Hepatocyte (in vitro differentiated cells): ENCODE measurements at regions not wholly inside any gene's neighbourhood (a gene's known extent, or its start where the extent isn't known, plus 50 kb on each side); places are given as distances from the start of the nearest gene placed in this dataset.
A peak's percentile ranks its signal among the peaks of the same experiment; 100 is the strongest.

Experiments
- DNase-seq: peaks from one replicate; pipeline ENCODE4 v3.0.0-alpha.2; 2016; ENCODE audit warnings: low spot score
- H2AFZ ChIP-seq: fragments of 200-600 bp; sonication (generic); 2 replicates; pipeline ENCODE4 v1.6.0; 2016; ENCODE audit warnings: antibody characterized with exemption, mild to moderate bottlenecking
- H3K27ac ChIP-seq: fragments of 200-600 bp; sonication (generic); 2 replicates; pipeline ENCODE4 v1.5.1; 2016; ENCODE audit warnings: mild to moderate bottlenecking
- H3K27me3 ChIP-seq: fragments of 200-600 bp; sonication (generic); 2 replicates; pipeline ENCODE4 v1.6.1; 2016
- H3K36me3 ChIP-seq: fragments of 200-600 bp; sonication (generic); replicated peaks from 2 replicates; pipeline ENCODE4 v1.5.1; 2016; ENCODE audit warnings: low read depth; ENCODE audit not compliant: insufficient read depth
- H3K4me1 ChIP-seq: fragments of 200-600 bp; sonication (generic); 2 replicates; pipeline ENCODE4 v1.5.1; 2016; ENCODE audit warnings: mild to moderate bottlenecking, moderate library complexity; ENCODE audit not compliant: insufficient read depth
- H3K4me2 ChIP-seq: fragments of 200-600 bp; sonication (generic); 2 replicates; pipeline ENCODE4 v1.6.0; 2016
- H3K4me3 ChIP-seq: fragments of 200-600 bp; sonication (generic); 2 replicates; pipeline ENCODE4 v1.5.1; 2016; ENCODE audit warnings: mild to moderate bottlenecking
- H3K79me2 ChIP-seq: fragments of 200-600 bp; sonication (generic); 2 replicates; pipeline ENCODE4 v1.6.0; 2017; ENCODE audit warnings: mild to moderate bottlenecking
- H3K9me2 ChIP-seq: fragments of 200-600 bp; sonication (generic); replicated peaks from 2 replicates; pipeline ENCODE4 v1.6.0; 2017; ENCODE audit warnings: mild to moderate bottlenecking; ENCODE audit not compliant: insufficient read depth
- H3K9me3 ChIP-seq: fragments of 200-600 bp; sonication (generic); 2 replicates; pipeline ENCODE4 v1.5.1; 2016; ENCODE audit warnings: low read depth, mild to moderate bottlenecking
- H4K20me1 ChIP-seq: fragments of 200-600 bp; sonication (generic); 2 replicates; pipeline ENCODE4 v1.6.0; 2016; ENCODE audit warnings: mild to moderate bottlenecking; ENCODE audit not compliant: insufficient read depth, poor library complexity, severe bottlenecking
- EZH2 ChIP-seq: fragments of 200-600 bp; sonication (generic); IDR thresholded peaks from 2 replicates; pipeline ENCODE4 v1.6.1; 2016; ENCODE audit warnings: antibody characterized with exemption, mild to moderate bottlenecking, borderline replicate concordance
- EZH2phosphoT487 ChIP-seq: fragments of 200-600 bp; sonication (generic); IDR thresholded peaks from one replicate; pipeline ENCODE4 v1.6.1; 2018; ENCODE audit warnings: antibody characterized with exemption, mild to moderate bottlenecking, low read depth, moderate library complexity; ENCODE audit not compliant: unreplicated experiment, severe bottlenecking
- WGBS: methylation state at CpG from one replicate; pipeline ENCODE4 v1.1.6; 2016; ENCODE audit warnings: low lambda C conversion rate; ENCODE audit errors: missing lambda C conversion rate; 5-methylcytosine and 5-hydroxymethylcytosine counted together
- TF ChIP-seq, protein P1 (sequence below): fragments of 200-600 bp; sonication (generic); IDR thresholded peaks from 2 replicates; pipeline ENCODE4 v1.5.1; 2016; ENCODE audit warnings: antibody characterized with exemption, mild to moderate bottlenecking; ENCODE audit not compliant: poor library complexity

DNA sequence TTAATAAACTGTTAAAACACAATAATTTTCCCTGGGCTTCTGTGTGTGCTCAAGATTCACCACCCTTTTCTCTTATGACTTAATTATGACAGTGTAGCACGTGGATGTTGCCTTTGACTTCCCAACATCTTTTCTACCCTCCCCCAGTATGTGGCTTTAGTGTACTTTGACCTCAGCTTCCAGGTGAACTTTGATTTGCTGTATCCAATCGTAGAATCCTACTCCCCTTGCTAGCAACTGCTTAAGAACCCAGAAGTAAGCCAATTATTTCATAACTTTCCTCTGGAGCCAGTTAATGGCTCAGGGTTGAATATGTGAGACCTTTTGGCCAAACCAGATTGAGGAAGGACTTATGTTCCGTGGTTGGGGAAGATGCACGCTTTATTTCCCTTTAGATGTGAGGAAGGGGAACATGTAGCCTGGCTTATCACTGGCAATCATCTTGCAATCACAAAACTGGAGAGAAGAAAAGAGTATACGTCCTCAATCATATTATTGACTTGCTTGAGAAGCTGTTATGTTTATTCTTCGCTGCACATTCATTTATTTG is 259.6 kb upstream of the ATP2B1 start:
- TF ChIP-seq EZH2: no peak
- TF ChIP-seq EZH2phosphoT487: no peak
- TF ChIP-seq, protein P1, sequence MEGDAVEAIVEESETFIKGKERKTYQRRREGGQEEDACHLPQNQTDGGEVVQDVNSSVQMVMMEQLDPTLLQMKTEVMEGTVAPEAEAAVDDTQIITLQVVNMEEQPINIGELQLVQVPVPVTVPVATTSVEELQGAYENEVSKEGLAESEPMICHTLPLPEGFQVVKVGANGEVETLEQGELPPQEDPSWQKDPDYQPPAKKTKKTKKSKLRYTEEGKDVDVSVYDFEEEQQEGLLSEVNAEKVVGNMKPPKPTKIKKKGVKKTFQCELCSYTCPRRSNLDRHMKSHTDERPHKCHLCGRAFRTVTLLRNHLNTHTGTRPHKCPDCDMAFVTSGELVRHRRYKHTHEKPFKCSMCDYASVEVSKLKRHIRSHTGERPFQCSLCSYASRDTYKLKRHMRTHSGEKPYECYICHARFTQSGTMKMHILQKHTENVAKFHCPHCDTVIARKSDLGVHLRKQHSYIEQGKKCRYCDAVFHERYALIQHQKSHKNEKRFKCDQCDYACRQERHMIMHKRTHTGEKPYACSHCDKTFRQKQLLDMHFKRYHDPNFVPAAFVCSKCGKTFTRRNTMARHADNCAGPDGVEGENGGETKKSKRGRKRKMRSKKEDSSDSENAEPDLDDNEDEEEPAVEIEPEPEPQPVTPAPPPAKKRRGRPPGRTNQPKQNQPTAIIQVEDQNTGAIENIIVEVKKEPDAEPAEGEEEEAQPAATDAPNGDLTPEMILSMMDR: no peak
- Histone ChIP-seq H4K20me1 (no peaks in the 10 kb centered on the region), H3K4me1 (no peaks in the 10 kb centered on the region), H3K4me3 (no peak overlapping the region), H3K79me2 (no peaks in the 10 kb centered on the region), H3K27ac (peak overlapping the region; percentile 18), H3K27me3 (no peaks in the 10 kb centered on the region), H3K36me3 (no peaks in the 10 kb centered on the region), H3K4me2 (no peak overlapping the region), H3K9me2 (no peaks in the 10 kb centered on the region), H2AFZ (no peak overlapping the region), H3K9me3 (no peaks in the 10 kb centered on the region)
- peak; percentile 60 for DNase-seq
- WGBS: 76% methylated on average over 6 of the region's 6 CpGs

DNA sequence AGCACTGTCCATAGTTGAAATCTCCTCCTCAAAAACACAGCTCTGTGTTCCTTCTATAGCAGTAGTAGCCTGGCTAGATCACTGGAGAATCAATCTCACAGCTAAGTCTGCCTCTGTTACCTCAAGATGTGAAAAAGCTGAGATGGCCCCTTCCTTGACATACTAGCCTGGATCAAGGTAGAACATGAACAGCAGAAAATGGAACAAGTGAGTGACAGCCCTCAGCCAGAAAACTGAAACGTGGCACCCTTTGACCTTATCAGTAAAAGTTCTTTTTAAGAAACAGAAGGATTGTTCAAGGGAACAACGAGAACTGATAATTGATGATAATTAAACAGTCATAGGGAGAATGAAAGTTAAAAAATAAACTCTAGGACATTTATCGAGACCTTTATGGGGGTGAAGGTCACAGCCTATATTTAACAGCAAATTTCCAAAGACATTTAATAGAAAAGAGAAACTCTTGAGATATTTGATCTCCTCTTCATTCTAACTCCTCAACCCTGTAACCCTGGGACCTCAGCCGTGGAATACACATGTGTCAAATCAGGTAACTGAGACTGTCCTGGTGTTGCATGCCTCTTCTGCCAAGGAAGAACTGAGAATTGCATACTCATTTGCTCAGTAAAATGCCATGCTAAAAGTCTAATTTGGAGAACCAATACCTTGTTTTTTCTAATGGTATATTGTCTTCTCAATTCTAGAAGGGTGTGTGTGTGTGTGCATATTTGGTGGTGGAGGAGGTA is 258.0 kb upstream of the ATP2B1 start:
- no peaks in the 10 kb centered on the region for H3K79me2 ChIP-seq
- H3K9me3 ChIP-seq: no peaks in the 10 kb centered on the region
- H3K36me3 ChIP-seq: no peaks in the 10 kb centered on the region
- DNase-seq: no peak
- TF ChIP-seq EZH2: no peak
- TF ChIP-seq, protein P1: no peak
- TF ChIP-seq EZH2phosphoT487: no peak
- H3K4me2 ChIP-seq: no peak overlapping the region
- H3K9me2 ChIP-seq: no peaks in the 10 kb centered on the region
- H2AFZ ChIP-seq: no peak overlapping the region
- H3K27me3 ChIP-seq: no peaks in the 10 kb centered on the region
- H4K20me1 ChIP-seq: no peaks in the 10 kb centered on the region
- no peak overlapping the region for H3K4me3 ChIP-seq
- WGBS: 61% methylated on average over 4 of the region's 4 CpGs
- H3K27ac ChIP-seq: no peak overlapping the region
- H3K4me1 ChIP-seq: no peaks in the 10 kb centered on the region

DNA sequence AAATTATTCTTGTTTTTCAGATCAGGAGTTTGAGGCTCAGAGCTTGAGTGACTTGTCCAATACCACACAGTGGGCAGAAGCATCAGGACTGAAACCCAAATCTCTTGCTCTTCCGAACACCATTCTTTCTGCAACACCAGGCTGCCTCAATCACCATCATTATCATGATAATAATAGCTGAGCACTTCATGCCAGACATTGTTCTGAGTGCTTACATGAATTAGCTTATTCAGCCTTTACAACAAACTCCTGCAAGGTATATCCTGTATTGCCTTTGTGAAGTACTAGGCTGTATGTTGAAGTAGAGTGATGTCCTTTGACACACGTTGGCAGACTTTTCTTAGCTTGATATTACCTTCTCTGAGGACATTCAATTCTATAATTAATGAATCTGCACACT is 257.4 kb upstream of the ATP2B1 start:
- H3K4me2 ChIP-seq: no peak overlapping the region
- no peaks in the 10 kb centered on the region for H3K4me1 ChIP-seq
- H3K79me2 ChIP-seq: no peaks in the 10 kb centered on the region
- H3K36me3 ChIP-seq: no peaks in the 10 kb centered on the region
- no peak overlapping the region for H3K4me3 ChIP-seq
- H3K27me3 ChIP-seq: no peaks in the 10 kb centered on the region
- H3K9me3 ChIP-seq: no peaks in the 10 kb centered on the region
- TF ChIP-seq EZH2 (no peak), EZH2phosphoT487 (no peak)
- TF ChIP-seq, protein P1: no peak
- no peak overlapping the region for H3K27ac ChIP-seq
- 78% methylated on average over 2 of the region's 2 CpGs for WGBS
- no peak for DNase-seq
- H4K20me1 ChIP-seq: no peaks in the 10 kb centered on the region
- H3K9me2 ChIP-seq: no peaks in the 10 kb centered on the region
- H2AFZ ChIP-seq: no peak overlapping the region
